ENCODE measurements at regions not wholly inside any gene's neighbourhood (a gene's known extent, or its start where the extent isn't known, plus 50 kb on each side); places are given as distances from the start of the nearest gene placed in this dataset.

- Mint-ChIP-seq H3K4me3 (ENCODE audit: unreplicated experiment) (no peak overlapping the region), H3K27me3 (ENCODE audit: low read depth, unreplicated experiment) (no peaks in the 10 kb centered on the region), H3K4me1 (ENCODE audit: low read depth, unreplicated experiment) (peaks cover 3% of the 10 kb centered on the region), H3K36me3 (ENCODE audit: low read depth, unreplicated experiment) (no peaks in the 10 kb centered on the region), H3K27ac (ENCODE audit: unreplicated experiment) (no peak overlapping the region), H3K9me3 (ENCODE audit: unreplicated experiment) (no peaks in the 10 kb centered on the region)
- Histone ChIP-seq H3K79me2 (ENCODE audit: insufficient read depth, low read length) (no peaks in the 10 kb centered on the region), H2AFZ (ENCODE audit: low read depth, low read length) (no peak overlapping the region), H3K4me2 (ENCODE audit: low read length) (no peak overlapping the region), H4K20me1 (ENCODE audit: insufficient read depth, low read length) (no peaks in the 10 kb centered on the region), H3K4me1 (ENCODE audit: insufficient read depth, low read length) (no peaks in the 10 kb centered on the region), H3K27ac (ENCODE audit: low read depth, low read length) (no peak overlapping the region), H3K4me3 (ENCODE audit: insufficient read depth, low read depth, low read length) (no peak overlapping the region), H3K9ac (ENCODE audit: low read length) (no peak overlapping the region), H3K9me3 (ENCODE audit: insufficient read depth, low read depth, low read length) (no peaks in the 10 kb centered on the region), H3K36me3 (ENCODE audit: insufficient read depth, low read length) (no peaks in the 10 kb centered on the region), H3K27me3 (ENCODE audit: insufficient read depth, low read length) (no peaks in the 10 kb centered on the region)
- no peak for TF ChIP-seq EZH2 (IDR thresholded peaks at IDR 0.05; ENCODE audit: insufficient read depth, low read length)
- TF ChIP-seq CTCF (IDR thresholded peaks at IDR 0.05; ENCODE audit: insufficient read depth, low read depth, low read length), result no peak
- DNase-seq (ENCODE audit: low read depth) (no peak), FAIRE-seq (no peak)
Observed at GRCh38 chr13:107295416-107296140, 727.6 kb upstream of the ARGLU1 start.

- H3K4me1 ChIP-seq (ENCODE audit: insufficient read depth, low read length), result no peaks in the 10 kb centered on the region
- H3K9ac ChIP-seq (ENCODE audit: low read length), result no peak overlapping the region
- H3K27ac ChIP-seq (ENCODE audit: low read depth, low read length), result no peak overlapping the region
- no peaks in the 10 kb centered on the region for H4K20me1 ChIP-seq (ENCODE audit: insufficient read depth, low read length)
- FAIRE-seq (no peak), DNase-seq (ENCODE audit: low read depth) (no peak)
- H3K27me3 ChIP-seq (ENCODE audit: insufficient read depth, low read length), result no peaks in the 10 kb centered on the region
- Mint-ChIP-seq H3K36me3 (ENCODE audit: low read depth, unreplicated experiment) (no peaks in the 10 kb centered on the region), H3K27me3 (ENCODE audit: low read depth, unreplicated experiment) (no peaks in the 10 kb centered on the region), H3K4me1 (ENCODE audit: low read depth, unreplicated experiment) (no peaks in the 10 kb centered on the region), H3K27ac (ENCODE audit: unreplicated experiment) (no peak overlapping the region), H3K4me3 (ENCODE audit: unreplicated experiment) (no peak overlapping the region), H3K9me3 (ENCODE audit: unreplicated experiment) (no peaks in the 10 kb centered on the region)
- TF ChIP-seq CTCF (IDR thresholded peaks at IDR 0.05; ENCODE audit: insufficient read depth, low read depth, low read length), result no peak
- TF ChIP-seq EZH2 (IDR thresholded peaks at IDR 0.05; ENCODE audit: insufficient read depth, low read length), result no peak
- no peak overlapping the region for H3K4me3 ChIP-seq (ENCODE audit: insufficient read depth, low read depth, low read length)
- H2AFZ ChIP-seq (ENCODE audit: low read depth, low read length), result no peak overlapping the region
- no peak overlapping the region for H3K4me2 ChIP-seq (ENCODE audit: low read length)
- no peaks in the 10 kb centered on the region for H3K36me3 ChIP-seq (ENCODE audit: insufficient read depth, low read length)
- no peaks in the 10 kb centered on the region for H3K79me2 ChIP-seq (ENCODE audit: insufficient read depth, low read length)
- H3K9me3 ChIP-seq (ENCODE audit: insufficient read depth, low read depth, low read length), result no peaks in the 10 kb centered on the region
Observed at GRCh38 chr13:107293924-107294323, 726.0 kb upstream of the ARGLU1 start.

GRCh38 chr13:107291875-107292274, 723.9 kb upstream of the ARGLU1 start:
- FAIRE-seq, result no peak
- H3K9ac ChIP-seq (ENCODE audit: low read length), result no peak overlapping the region
- TF ChIP-seq CTCF (IDR thresholded peaks at IDR 0.05; ENCODE audit: insufficient read depth, low read depth, low read length), result no peak
- H3K4me1 Mint-ChIP-seq (ENCODE audit: low read depth, unreplicated experiment), result no peaks in the 10 kb centered on the region
- no peaks in the 10 kb centered on the region for H3K36me3 Mint-ChIP-seq (ENCODE audit: low read depth, unreplicated experiment)
- no peaks in the 10 kb centered on the region for H4K20me1 ChIP-seq (ENCODE audit: insufficient read depth, low read length)
- DNase-seq (ENCODE audit: low read depth), result no peak
- H2AFZ ChIP-seq (ENCODE audit: low read depth, low read length), result no peak overlapping the region
- no peaks in the 10 kb centered on the region for H3K27me3 Mint-ChIP-seq (ENCODE audit: low read depth, unreplicated experiment)
- H3K4me2 ChIP-seq (ENCODE audit: low read length), result no peak overlapping the region
- no peak overlapping the region for H3K27ac Mint-ChIP-seq (ENCODE audit: unreplicated experiment)
- no peaks in the 10 kb centered on the region for H3K27me3 ChIP-seq (ENCODE audit: insufficient read depth, low read length)
- no peak overlapping the region for H3K27ac ChIP-seq (ENCODE audit: low read depth, low read length)
- no peaks in the 10 kb centered on the region for H3K79me2 ChIP-seq (ENCODE audit: insufficient read depth, low read length)
- H3K4me3 ChIP-seq (ENCODE audit: insufficient read depth, low read depth, low read length), result no peak overlapping the region
- no peaks in the 10 kb centered on the region for H3K4me1 ChIP-seq (ENCODE audit: insufficient read depth, low read length)
- H3K36me3 ChIP-seq (ENCODE audit: insufficient read depth, low read length), result no peaks in the 10 kb centered on the region
- H3K4me3 Mint-ChIP-seq (ENCODE audit: unreplicated experiment), result no peak overlapping the region
- no peaks in the 10 kb centered on the region for H3K9me3 ChIP-seq (ENCODE audit: insufficient read depth, low read depth, low read length)
- H3K9me3 Mint-ChIP-seq (ENCODE audit: unreplicated experiment), result no peaks in the 10 kb centered on the region

All from astrocyte (in vitro differentiated cells and primary cell).